ENCODE measurements at regions not wholly inside any gene's neighbourhood (a gene's known extent, or its start where the extent isn't known, plus 50 kb on each side); places are given as distances from the start of the nearest gene placed in this dataset.
"Not testable (repeated sequence)": the region's sequence is repeated elsewhere in the genome, so short reads cannot be mapped to it uniquely, and the experiment has no call there.

- intact Hi-C loops (cut with DNase I), result no loop called here
- 93 to 100% (median 99%) methylated on average over 1 of the region's 1 CpG for WGBS, 4 donors
- no peaks in the 10 kb centered on the region for H3K27me3 ChIP-seq
These were observed 149.0 kb upstream of the EYA4 start for GRCh38 chr6:133092199-133092598.

GRCh38 chr6:133092771-133093170 lies 148.4 kb upstream of the EYA4 start:
- no peaks in the 10 kb centered on the region for H3K27me3 ChIP-seq
- DNase-seq, result no peak
- H3K4me3 ChIP-seq, result no peak overlapping the region
- WGBS, 4 donors, result 72 to 83% (median 82%) methylated on average over 5 of the region's 5 CpGs
- no peak overlapping the region for H3K27ac ChIP-seq
- no peaks in the 10 kb centered on the region for H3K9me3 ChIP-seq (replicated peaks in 1 of 3)
- intact Hi-C loops (cut with DNase I), result no loop called here
- TF ChIP-seq POLR2A (IDR thresholded peaks at IDR 0.05) (no peak), CTCF (IDR thresholded peaks at IDR 0.05) (no peak)
- no peaks in the 10 kb centered on the region for H3K36me3 ChIP-seq (replicated peaks in 1 of 2)
- no peaks in the 10 kb centered on the region for H3K4me1 ChIP-seq (replicated peaks in 1 of 2)

More at GRCh38 chr6:133092199-133092598, 149.0 kb upstream of the EYA4 start:
- H3K4me3 ChIP-seq, result no peak overlapping the region
- H3K36me3 ChIP-seq (replicated peaks in 1 of 2), result no peaks in the 10 kb centered on the region
- no peak overlapping the region for H3K27ac ChIP-seq
- DNase-seq, result no peak
- TF ChIP-seq CTCF (IDR thresholded peaks at IDR 0.05) (no peak), POLR2A (IDR thresholded peaks at IDR 0.05) (no peak)
- H3K4me1 ChIP-seq (replicated peaks in 1 of 2), result no peaks in the 10 kb centered on the region
- no peaks in the 10 kb centered on the region for H3K9me3 ChIP-seq (replicated peaks in 1 of 3)

- H3K4me1 ChIP-seq (replicated peaks in 1 of 2); DNase-seq; H3K27me3 ChIP-seq; H3K4me3 ChIP-seq; H3K27ac ChIP-seq; H3K36me3 ChIP-seq (replicated peaks in 1 of 2); H3K9me3 ChIP-seq (replicated peaks in 1 of 3); intact Hi-C loops (cut with DNase I): not testable (repeated sequence)
- 71 to 88% (median 81%) methylated on average over 2 to 3 of the region's 3 CpGs for WGBS, 4 donors
These were observed 147.9 kb upstream of the EYA4 start for GRCh38 chr6:133093211-133093610.

- no peak for TF ChIP-seq POLR2A (IDR thresholded peaks at IDR 0.05)
- no peak for TF ChIP-seq CTCF (IDR thresholded peaks at IDR 0.05)
- H3K4me1 ChIP-seq (replicated peaks in 1 of 2), result no peaks in the 10 kb centered on the region
- DNase-seq, result no peak
- H3K9me3 ChIP-seq (replicated peaks in 1 of 3), result no peaks in the 10 kb centered on the region
- H3K36me3 ChIP-seq (replicated peaks in 1 of 2), result no peaks in the 10 kb centered on the region
- no peak overlapping the region for H3K4me3 ChIP-seq
- H3K27me3 ChIP-seq, result no peaks in the 10 kb centered on the region
- intact Hi-C loops (cut with DNase I), result no loop called here
- 75 to 82% (median 79%) methylated on average over 3 of the region's 3 CpGs for WGBS, 4 donors
- H3K27ac ChIP-seq, result no peak overlapping the region
These were observed 147.2 kb upstream of the EYA4 start for GRCh38 chr6:133093956-133094355.

DNA sequence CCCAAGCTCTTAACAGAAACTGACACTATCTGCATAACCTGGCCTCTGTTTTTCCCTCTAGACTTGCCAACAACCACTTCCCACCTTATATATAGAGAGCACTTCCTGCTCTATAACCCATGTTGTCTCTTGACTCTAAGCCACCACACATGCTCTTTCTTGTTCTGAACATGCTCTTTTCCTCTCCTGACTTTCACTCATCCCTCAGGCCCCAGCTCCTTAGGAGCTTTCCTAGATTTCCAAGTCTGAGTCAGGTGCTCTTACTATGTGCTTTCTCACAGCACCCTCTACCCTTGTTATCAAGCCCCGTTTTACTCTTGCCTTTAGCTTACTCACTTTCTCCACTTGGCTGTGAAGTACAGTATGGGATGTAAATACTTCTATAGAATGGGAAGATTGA lies 143.9 kb upstream of the EYA4 start:
- 61 to 80% (median 71%) methylated on average over 1 of the region's 1 CpG for WGBS, 4 donors
- TF ChIP-seq POLR2A (IDR thresholded peaks at IDR 0.05) (no peak), CTCF (IDR thresholded peaks at IDR 0.05) (no peak)
- Histone ChIP-seq H3K4me3 (no peak overlapping the region), H3K36me3 (replicated peaks in 1 of 2) (no peaks in the 10 kb centered on the region), H3K4me1 (replicated peaks in 1 of 2) (no peaks in the 10 kb centered on the region), H3K27ac (no peak overlapping the region), H3K9me3 (replicated peaks in 1 of 3) (no peaks in the 10 kb centered on the region), H3K27me3 (no peaks in the 10 kb centered on the region)
- no peak for DNase-seq
- intact Hi-C loops (cut with DNase I), result no loop called here
